ENCODE measurements at regions not wholly inside any gene's neighbourhood (a gene's known extent, or its start where the extent isn't known, plus 50 kb on each side); places are given as distances from the start of the nearest gene placed in this dataset.

DNA sequence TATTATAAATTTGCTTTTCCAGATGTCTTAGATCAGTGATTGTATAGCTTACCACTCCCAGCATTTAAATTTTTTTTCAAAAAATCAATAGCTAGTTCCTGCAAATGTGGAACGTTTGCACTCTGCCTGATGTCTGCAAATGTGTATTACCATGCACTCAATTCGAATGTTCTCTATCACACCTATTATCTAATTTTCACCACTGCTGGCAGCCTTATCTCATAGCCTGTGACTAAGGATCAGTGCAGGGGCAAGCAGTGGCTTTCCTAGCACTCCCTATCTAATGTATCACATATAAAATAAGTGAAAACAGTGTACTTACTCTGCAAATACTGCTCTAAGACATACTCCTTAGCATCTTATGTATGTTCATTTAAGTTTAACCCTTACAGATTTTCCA, 196.3 kb upstream of the PLSCR5 start:
- no peak overlapping the region for H2BK120ac ChIP-seq (ENCODE audit: low read depth, low read length)
- H2BK5ac ChIP-seq (ENCODE audit: low read length) = no peak overlapping the region
- no peaks in the 10 kb centered on the region for H3K27me3 ChIP-seq (ENCODE audit: insufficient read depth, low read length, poor library complexity)
- WGBS (ENCODE audit: extremely low coverage, insufficient coverage, low lambda C conversion rate) = no CpG with 5 or more reads among the region's 2 CpGs
- no peaks in the 10 kb centered on the region for H3K36me3 ChIP-seq (ENCODE audit: control insufficient read depth, insufficient read depth, low read length)
- H3K4me1 ChIP-seq (ENCODE audit: control insufficient read depth, low read depth, low read length) = peaks cover 2% of the 10 kb centered on the region
- no peak overlapping the region for H3K4me3 ChIP-seq (ENCODE audit: low read length)
- no peak overlapping the region for H3K56ac ChIP-seq (ENCODE audit: low read length)
- no peak overlapping the region for H3K23ac ChIP-seq (ENCODE audit: low read length)
- H3K18ac ChIP-seq (ENCODE audit: low read length) = no peak overlapping the region
- no peak overlapping the region for H3K4me2 ChIP-seq (ENCODE audit: low read length)
- H3K4ac ChIP-seq (ENCODE audit: low read depth, low read length) = no peak overlapping the region
- no peak overlapping the region for H2AK5ac ChIP-seq (ENCODE audit: low read length)
- no peaks in the 10 kb centered on the region for H3K79me1 ChIP-seq (ENCODE audit: low read length)
- no peak overlapping the region for H4K8ac ChIP-seq (ENCODE audit: low read depth, low read length)
- DNase-seq = peak; percentile 80
- no peaks in the 10 kb centered on the region for H3K79me2 ChIP-seq (ENCODE audit: control insufficient read depth, insufficient read depth, low read length)
- no peak overlapping the region for H4K5ac ChIP-seq (ENCODE audit: low read length)
- H2BK15ac ChIP-seq (replicated peaks; ENCODE audit: low read depth) = no peak overlapping the region
- H3K27ac ChIP-seq (ENCODE audit: low read depth, low read length) = no peak overlapping the region
- H3K9ac ChIP-seq (ENCODE audit: low read length) = no peak overlapping the region

DNA sequence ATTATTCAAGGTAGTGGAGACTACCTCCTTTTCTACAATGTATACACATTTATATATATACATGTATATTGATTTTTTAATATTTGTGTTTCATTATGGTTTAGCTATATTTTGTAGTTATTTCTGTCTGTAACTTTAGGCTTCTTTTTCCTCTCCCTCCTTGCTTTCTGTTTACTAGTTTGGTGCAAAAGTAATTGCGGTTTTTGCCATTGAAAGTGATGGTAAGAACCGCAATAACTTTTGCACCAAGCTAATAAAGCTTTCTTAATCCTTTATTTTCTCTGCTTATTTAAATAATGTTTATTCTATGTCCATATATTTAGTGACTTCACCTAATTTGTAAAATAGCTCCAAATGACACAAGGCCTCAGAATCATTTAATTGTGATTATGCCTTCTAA, 195.3 kb upstream of the PLSCR5 start:
- H3K79me2 ChIP-seq (ENCODE audit: control insufficient read depth, insufficient read depth, low read length) = no peaks in the 10 kb centered on the region
- H2BK5ac ChIP-seq (ENCODE audit: low read length) = no peak overlapping the region
- H3K4me3 ChIP-seq (ENCODE audit: low read length) = no peak overlapping the region
- no peak overlapping the region for H3K4ac ChIP-seq (ENCODE audit: low read depth, low read length)
- no peak overlapping the region for H2BK15ac ChIP-seq (replicated peaks; ENCODE audit: low read depth)
- H3K4me1 ChIP-seq (ENCODE audit: control insufficient read depth, low read depth, low read length) = peaks cover 2% of the 10 kb centered on the region
- no peak overlapping the region for H3K23ac ChIP-seq (ENCODE audit: low read length)
- no peaks in the 10 kb centered on the region for H3K79me1 ChIP-seq (ENCODE audit: low read length)
- no peak overlapping the region for H3K56ac ChIP-seq (ENCODE audit: low read length)
- H4K5ac ChIP-seq (ENCODE audit: low read length) = no peak overlapping the region
- H3K27ac ChIP-seq (ENCODE audit: low read depth, low read length) = no peak overlapping the region
- no peak overlapping the region for H3K18ac ChIP-seq (ENCODE audit: low read length)
- no peak for DNase-seq
- H3K4me2 ChIP-seq (ENCODE audit: low read length) = no peak overlapping the region
- H3K9ac ChIP-seq (ENCODE audit: low read length) = no peak overlapping the region
- H2AK5ac ChIP-seq (ENCODE audit: low read length) = no peak overlapping the region
- no peaks in the 10 kb centered on the region for H3K36me3 ChIP-seq (ENCODE audit: control insufficient read depth, insufficient read depth, low read length)
- no peak overlapping the region for H2BK120ac ChIP-seq (ENCODE audit: low read depth, low read length)
- H3K27me3 ChIP-seq (ENCODE audit: insufficient read depth, low read length, poor library complexity) = no peaks in the 10 kb centered on the region
- no CpG with 5 or more reads among the region's 2 CpGs for whole genome bisulfite sequencing (ENCODE audit: extremely low coverage, insufficient coverage, low lambda C conversion rate)
- H4K8ac ChIP-seq (ENCODE audit: low read depth, low read length) = no peak overlapping the region

DNA sequence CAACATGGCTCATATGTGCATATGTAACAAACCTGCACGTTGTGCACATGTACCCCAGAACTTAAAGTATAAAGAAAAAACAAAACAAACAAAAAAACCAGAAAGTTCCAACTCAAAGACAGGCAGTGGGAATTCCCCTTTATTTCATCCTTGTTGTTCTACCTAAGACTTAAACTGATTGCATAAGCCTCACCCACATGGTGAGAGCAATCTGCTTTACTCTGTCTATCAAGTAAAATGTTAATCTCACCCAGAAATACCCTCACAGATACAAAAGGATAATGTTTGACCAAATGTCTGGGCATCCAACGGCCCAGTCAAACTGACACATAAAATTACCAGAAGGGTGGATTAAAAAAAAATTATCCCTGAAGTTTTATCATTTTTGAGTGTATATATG, 190.9 kb upstream of the PLSCR5 start:
- H3K79me2 ChIP-seq (ENCODE audit: control insufficient read depth, insufficient read depth, low read length) = no peaks in the 10 kb centered on the region
- no peak overlapping the region for H3K56ac ChIP-seq (ENCODE audit: low read length)
- DNase-seq = peak; percentile 41
- no peak overlapping the region for H2BK5ac ChIP-seq (ENCODE audit: low read length)
- H3K4me2 ChIP-seq (ENCODE audit: low read length) = no peak overlapping the region
- no peak overlapping the region for H2BK15ac ChIP-seq (replicated peaks; ENCODE audit: low read depth)
- no peaks in the 10 kb centered on the region for H3K79me1 ChIP-seq (ENCODE audit: low read length)
- H4K8ac ChIP-seq (ENCODE audit: low read depth, low read length) = no peak overlapping the region
- H3K27me3 ChIP-seq (ENCODE audit: insufficient read depth, low read length, poor library complexity) = no peaks in the 10 kb centered on the region
- no peak overlapping the region for H3K23ac ChIP-seq (ENCODE audit: low read length)
- H2BK120ac ChIP-seq (ENCODE audit: low read depth, low read length) = peak overlapping the region; percentile 61
- H3K27ac ChIP-seq (ENCODE audit: low read depth, low read length) = no peak overlapping the region
- no peak overlapping the region for H3K4me3 ChIP-seq (ENCODE audit: low read length)
- no peak overlapping the region for H3K18ac ChIP-seq (ENCODE audit: low read length)
- no peak overlapping the region for H3K4ac ChIP-seq (ENCODE audit: low read depth, low read length)
- no peaks in the 10 kb centered on the region for H3K36me3 ChIP-seq (ENCODE audit: control insufficient read depth, insufficient read depth, low read length)
- H4K5ac ChIP-seq (ENCODE audit: low read length) = no peak overlapping the region
- no peak overlapping the region for H2AK5ac ChIP-seq (ENCODE audit: low read length)
- WGBS (ENCODE audit: extremely low coverage, insufficient coverage, low lambda C conversion rate) = no CpG with 5 or more reads among the region's 2 CpGs
- no peaks in the 10 kb centered on the region for H3K4me1 ChIP-seq (ENCODE audit: control insufficient read depth, low read depth, low read length)
- H3K9ac ChIP-seq (ENCODE audit: low read length) = no peak overlapping the region

DNA sequence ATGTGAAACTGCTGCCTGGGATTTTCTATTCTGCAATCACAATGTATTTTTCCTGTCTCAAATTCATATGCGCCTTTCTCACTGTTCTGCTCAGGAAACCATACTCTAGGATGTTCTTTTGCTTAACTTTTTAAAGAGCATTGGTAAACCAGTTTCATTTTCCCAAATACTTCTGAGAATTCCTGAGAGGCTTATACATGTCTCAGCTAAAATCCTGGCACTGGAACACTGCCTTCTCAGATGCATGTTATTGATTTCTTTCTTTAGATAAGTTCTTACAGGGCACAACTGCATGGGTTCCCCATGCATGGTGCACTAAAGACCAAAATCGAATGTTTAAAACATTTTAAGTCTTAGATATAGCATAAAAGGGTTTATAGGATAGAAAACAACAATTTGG, 178.3 kb upstream of the PLSCR5 start:
- Histone ChIP-seq H3K36me3 (ENCODE audit: control insufficient read depth, insufficient read depth, low read length) (no peaks in the 10 kb centered on the region), H3K27ac (ENCODE audit: low read depth, low read length) (no peak overlapping the region), H3K56ac (ENCODE audit: low read length) (no peak overlapping the region), H3K4me1 (ENCODE audit: control insufficient read depth, low read depth, low read length) (peaks cover 2% of the 10 kb centered on the region), H3K18ac (ENCODE audit: low read length) (peak overlapping the region; percentile 60), H3K79me1 (ENCODE audit: low read length) (no peaks in the 10 kb centered on the region), H3K9ac (ENCODE audit: low read length) (no peak overlapping the region), H3K4me2 (ENCODE audit: low read length) (no peak overlapping the region), H3K4me3 (ENCODE audit: low read length) (no peak overlapping the region), H4K5ac (ENCODE audit: low read length) (no peak overlapping the region), H3K27me3 (ENCODE audit: insufficient read depth, low read length, poor library complexity) (peaks cover 2% of the 10 kb centered on the region), H2BK15ac (replicated peaks; ENCODE audit: low read depth) (no peak overlapping the region), H2BK120ac (ENCODE audit: low read depth, low read length) (peak overlapping the region; percentile 54), H3K79me2 (ENCODE audit: control insufficient read depth, insufficient read depth, low read length) (no peaks in the 10 kb centered on the region), H3K4ac (ENCODE audit: low read depth, low read length) (no peak overlapping the region), H3K23ac (ENCODE audit: low read length) (no peak overlapping the region), H2BK5ac (ENCODE audit: low read length) (no peak overlapping the region), H2AK5ac (ENCODE audit: low read length) (no peak overlapping the region), H4K8ac (ENCODE audit: low read depth, low read length) (no peak overlapping the region)
- DNase-seq = no peak
- WGBS (ENCODE audit: extremely low coverage, insufficient coverage, low lambda C conversion rate) = no CpG with 5 or more reads among the region's 2 CpGs

DNA sequence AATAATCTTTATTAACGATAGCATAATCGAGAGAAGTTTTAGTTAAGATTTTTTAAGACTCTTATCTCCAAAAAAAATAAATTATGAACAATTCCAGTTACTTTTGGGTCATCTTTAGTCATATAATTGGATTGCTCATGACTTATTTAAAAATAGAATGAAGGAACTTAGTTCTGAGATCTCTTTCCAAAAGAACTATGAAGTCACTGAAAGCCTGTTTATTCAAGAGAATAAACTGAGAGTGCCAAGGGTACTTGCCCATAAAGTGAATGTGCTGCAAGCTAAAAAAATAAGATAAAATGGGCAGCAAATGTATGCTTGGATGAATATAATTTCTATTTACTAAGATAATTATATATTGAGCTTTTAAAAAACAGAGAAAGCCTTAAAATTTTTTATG, 176.5 kb upstream of the PLSCR5 start:
- no peaks in the 10 kb centered on the region for H3K79me1 ChIP-seq (ENCODE audit: low read length)
- no peak overlapping the region for H3K27ac ChIP-seq (ENCODE audit: low read depth, low read length)
- H3K56ac ChIP-seq (ENCODE audit: low read length) = no peak overlapping the region
- H2BK120ac ChIP-seq (ENCODE audit: low read depth, low read length) = no peak overlapping the region
- H4K8ac ChIP-seq (ENCODE audit: low read depth, low read length) = no peak overlapping the region
- H3K27me3 ChIP-seq (ENCODE audit: insufficient read depth, low read length, poor library complexity) = peaks cover 2% of the 10 kb centered on the region
- no peak overlapping the region for H3K18ac ChIP-seq (ENCODE audit: low read length)
- H3K79me2 ChIP-seq (ENCODE audit: control insufficient read depth, insufficient read depth, low read length) = no peaks in the 10 kb centered on the region
- DNase-seq = no peak
- H3K4me2 ChIP-seq (ENCODE audit: low read length) = no peak overlapping the region
- no peak overlapping the region for H3K4ac ChIP-seq (ENCODE audit: low read depth, low read length)
- H3K4me1 ChIP-seq (ENCODE audit: control insufficient read depth, low read depth, low read length) = peaks cover 2% of the 10 kb centered on the region
- no peak overlapping the region for H3K4me3 ChIP-seq (ENCODE audit: low read length)
- H3K9ac ChIP-seq (ENCODE audit: low read length) = no peak overlapping the region
- no peak overlapping the region for H2BK15ac ChIP-seq (replicated peaks; ENCODE audit: low read depth)
- H4K5ac ChIP-seq (ENCODE audit: low read length) = no peak overlapping the region
- H3K23ac ChIP-seq (ENCODE audit: low read length) = no peak overlapping the region
- no peak overlapping the region for H2BK5ac ChIP-seq (ENCODE audit: low read length)
- 100% methylated on average over 2 of the region's 2 CpGs for WGBS (ENCODE audit: extremely low coverage, insufficient coverage, low lambda C conversion rate)
- H2AK5ac ChIP-seq (ENCODE audit: low read length) = no peak overlapping the region
- H3K36me3 ChIP-seq (ENCODE audit: control insufficient read depth, insufficient read depth, low read length) = no peaks in the 10 kb centered on the region

DNA sequence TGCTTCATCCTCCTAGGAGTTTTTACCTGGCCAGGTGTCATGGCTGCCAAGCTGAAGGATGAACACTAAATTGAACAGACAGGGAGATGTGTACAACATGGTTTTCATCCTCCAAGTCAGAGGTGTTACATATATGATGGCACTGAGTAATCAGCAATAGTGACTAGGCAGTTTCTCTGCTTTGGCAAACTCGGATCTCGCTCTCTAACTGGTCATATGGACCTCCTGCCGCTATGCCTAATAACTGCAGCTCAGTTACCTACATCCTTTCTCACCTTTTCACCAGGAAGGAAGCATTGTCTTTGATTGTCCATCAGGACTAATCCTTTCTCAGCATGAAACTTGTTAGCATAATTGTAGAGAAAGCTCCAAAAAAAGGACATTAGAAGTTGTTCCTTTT, 175.9 kb upstream of the PLSCR5 start:
- Histone ChIP-seq H3K18ac (ENCODE audit: low read length) (no peak overlapping the region), H3K23ac (ENCODE audit: low read length) (no peak overlapping the region), H3K4me3 (ENCODE audit: low read length) (no peak overlapping the region), H3K36me3 (ENCODE audit: control insufficient read depth, insufficient read depth, low read length) (no peaks in the 10 kb centered on the region), H4K8ac (ENCODE audit: low read depth, low read length) (no peak overlapping the region), H3K4me2 (ENCODE audit: low read length) (no peak overlapping the region), H3K27me3 (ENCODE audit: insufficient read depth, low read length, poor library complexity) (peaks cover 2% of the 10 kb centered on the region), H3K9ac (ENCODE audit: low read length) (no peak overlapping the region), H3K4ac (ENCODE audit: low read depth, low read length) (no peak overlapping the region), H3K79me1 (ENCODE audit: low read length) (no peaks in the 10 kb centered on the region), H2BK120ac (ENCODE audit: low read depth, low read length) (no peak overlapping the region), H3K79me2 (ENCODE audit: control insufficient read depth, insufficient read depth, low read length) (no peaks in the 10 kb centered on the region), H3K4me1 (ENCODE audit: control insufficient read depth, low read depth, low read length) (peaks cover 2% of the 10 kb centered on the region), H2BK5ac (ENCODE audit: low read length) (no peak overlapping the region), H4K5ac (ENCODE audit: low read length) (no peak overlapping the region), H3K56ac (ENCODE audit: low read length) (no peak overlapping the region), H2AK5ac (ENCODE audit: low read length) (no peak overlapping the region), H2BK15ac (replicated peaks; ENCODE audit: low read depth) (no peak overlapping the region), H3K27ac (ENCODE audit: low read depth, low read length) (no peak overlapping the region)
- no CpG with 5 or more reads among the region's 3 CpGs for WGBS (ENCODE audit: extremely low coverage, insufficient coverage, low lambda C conversion rate)
- DNase-seq = peak; percentile 91

Data from mesendoderm (in vitro differentiated cells).